NB4 (cell line): ENCODE measurements at regions not wholly inside any gene's neighbourhood (a gene's known extent, or its start where the extent isn't known, plus 50 kb on each side); places are given as distances from the start of the nearest gene placed in this dataset.

Experiments
- DNase-seq: peaks from one replicate; pipeline ENCODE4 v3.0.0; 2010; ENCODE audit warnings: low read depth
- H3K4me3 ChIP-seq: one replicate; pipeline ENCODE4 v1.5.1; 2011; ENCODE audit warnings: mild to moderate bottlenecking, low read depth, low read length, moderate library complexity
- MYC ChIP-seq: IDR thresholded peaks from 2 replicates; pipeline ENCODE4 v1.6.1; 2011; ENCODE audit warnings: low read depth, low read length
- POLR2A ChIP-seq: IDR thresholded peaks from 2 replicates; pipeline ENCODE4 v1.6.1; 2011; ENCODE audit warnings: mild to moderate bottlenecking; ENCODE audit not compliant: insufficient read length; ENCODE audit errors: extremely low read depth
- TF ChIP-seq, protein P1 (sequence below): IDR thresholded peaks from 2 replicates; pipeline ENCODE4 v1.6.1; 2011; ENCODE audit warnings: low read depth, low read length
- TF ChIP-seq, protein P2 (sequence below): IDR thresholded peaks from one replicate; pipeline ENCODE4 v1.5.1; 2012; ENCODE audit warnings: low read depth, low read length

- TF ChIP-seq POLR2A (no peak), MYC (no peak)
- TF ChIP-seq, protein P1, sequence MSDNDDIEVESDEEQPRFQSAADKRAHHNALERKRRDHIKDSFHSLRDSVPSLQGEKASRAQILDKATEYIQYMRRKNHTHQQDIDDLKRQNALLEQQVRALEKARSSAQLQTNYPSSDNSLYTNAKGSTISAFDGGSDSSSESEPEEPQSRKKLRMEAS, result no peak
- TF ChIP-seq, protein P2, sequence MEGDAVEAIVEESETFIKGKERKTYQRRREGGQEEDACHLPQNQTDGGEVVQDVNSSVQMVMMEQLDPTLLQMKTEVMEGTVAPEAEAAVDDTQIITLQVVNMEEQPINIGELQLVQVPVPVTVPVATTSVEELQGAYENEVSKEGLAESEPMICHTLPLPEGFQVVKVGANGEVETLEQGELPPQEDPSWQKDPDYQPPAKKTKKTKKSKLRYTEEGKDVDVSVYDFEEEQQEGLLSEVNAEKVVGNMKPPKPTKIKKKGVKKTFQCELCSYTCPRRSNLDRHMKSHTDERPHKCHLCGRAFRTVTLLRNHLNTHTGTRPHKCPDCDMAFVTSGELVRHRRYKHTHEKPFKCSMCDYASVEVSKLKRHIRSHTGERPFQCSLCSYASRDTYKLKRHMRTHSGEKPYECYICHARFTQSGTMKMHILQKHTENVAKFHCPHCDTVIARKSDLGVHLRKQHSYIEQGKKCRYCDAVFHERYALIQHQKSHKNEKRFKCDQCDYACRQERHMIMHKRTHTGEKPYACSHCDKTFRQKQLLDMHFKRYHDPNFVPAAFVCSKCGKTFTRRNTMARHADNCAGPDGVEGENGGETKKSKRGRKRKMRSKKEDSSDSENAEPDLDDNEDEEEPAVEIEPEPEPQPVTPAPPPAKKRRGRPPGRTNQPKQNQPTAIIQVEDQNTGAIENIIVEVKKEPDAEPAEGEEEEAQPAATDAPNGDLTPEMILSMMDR, result no peak
- no peak for DNase-seq
These were observed 155.4 kb upstream of the EGLN3 start for GRCh38 chr14:34106310-34106709.

GRCh38 chr14:34104489-34105397 lies 153.9 kb upstream of the EGLN3 start:
- TF ChIP-seq MYC (no peak), POLR2A (no peak)
- TF ChIP-seq, protein P1, result no peak
- TF ChIP-seq, protein P2, result no peak
- no peak for DNase-seq
- no peak overlapping the region for H3K4me3 ChIP-seq

More at GRCh38 chr14:34106310-34106709, 155.4 kb upstream of the EGLN3 start:
- H3K4me3 ChIP-seq, result no peak overlapping the region

GRCh38 chr14:34103176-34103575 lies 152.3 kb upstream of the EGLN3 start:
- TF ChIP-seq MYC (no peak), POLR2A (no peak)
- TF ChIP-seq, protein P1, result no peak
- TF ChIP-seq, protein P2, result no peak
- H3K4me3 ChIP-seq, result no peak overlapping the region
- DNase-seq, result no peak

GRCh38 chr14:34099635-34100034 lies 148.8 kb upstream of the EGLN3 start:
- H3K4me3 ChIP-seq, result no peak overlapping the region
- DNase-seq, result no peak
- TF ChIP-seq MYC (no peak), POLR2A (no peak)
- TF ChIP-seq, protein P2, result no peak
- TF ChIP-seq, protein P1, result no peak

DNA sequence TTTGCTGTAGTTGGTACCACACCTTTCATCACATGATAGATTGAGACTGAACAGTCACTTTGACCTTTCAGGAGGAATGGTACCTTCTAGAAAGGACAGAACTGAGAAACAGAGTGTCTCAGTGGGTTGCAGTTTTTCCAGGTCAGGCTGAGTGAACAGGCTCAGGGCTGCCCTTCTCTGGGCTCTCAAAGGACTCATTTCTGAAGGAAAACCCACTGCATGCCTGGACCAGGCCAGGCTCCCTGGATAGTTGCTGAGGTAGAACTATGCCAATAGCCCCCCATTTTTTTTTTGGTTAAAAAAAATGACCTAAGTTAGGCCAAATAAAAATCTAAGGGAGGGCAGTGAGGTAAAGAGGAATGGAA lies 148.1 kb upstream of the EGLN3 start:
- TF ChIP-seq, protein P2, result no peak
- TF ChIP-seq, protein P1, result no peak
- H3K4me3 ChIP-seq, result no peak overlapping the region
- DNase-seq, result no peak
